ENCODE measurements at regions not wholly inside any gene's neighbourhood (a gene's known extent, or its start where the extent isn't known, plus 50 kb on each side); places are given as distances from the start of the nearest gene placed in this dataset.

GRCh38 chr12:27852742-27853141 is 72.7 kb upstream of the MANSC4 start:
- no peak overlapping the region for H3K27ac ChIP-seq
- no peaks in the 10 kb centered on the region for H3K4me1 ChIP-seq
- WGBS, 2 donors, result 80 to 85% methylated on average over 3 of the region's 3 CpGs
- H3K36me3 ChIP-seq, result no peaks in the 10 kb centered on the region
- no peaks in the 10 kb centered on the region for H3K27me3 ChIP-seq
- FAIRE-seq (no peak), ATAC-seq (no peak), DNase-seq (no peak)
- no peak for TF ChIP-seq CTCF (IDR thresholded peaks at IDR 0.05)
- H3K4me3 ChIP-seq, result no peak overlapping the region
- intact Hi-C loops (cut with DNase I), result no loop called here
- H3K9me3 ChIP-seq, result no peaks in the 10 kb centered on the region

Measured in pancreas (tissue), 10 donors.